ENCODE measurements at regions not wholly inside any gene's neighbourhood (a gene's known extent, or its start where the extent isn't known, plus 50 kb on each side); places are given as distances from the start of the nearest gene placed in this dataset.

GRCh38 chr10:120313715-120314114, 143.3 kb upstream of the PLPP4 start:
- Histone ChIP-seq H3K79me2 (ENCODE audit: low read length) (no peaks in the 10 kb centered on the region), H3F3A (ENCODE audit: insufficient read depth, low read length) (no peaks in the 10 kb centered on the region), H3K4me3 (ENCODE audit: low read length) (no peak overlapping the region), H3K9ac (ENCODE audit: low read length) (no peak overlapping the region), H2AFZ (ENCODE audit: low read length) (no peak overlapping the region), H3K4me2 (ENCODE audit: low read depth, low read length) (no peak overlapping the region), H3K9me2 (replicated peaks; ENCODE audit: insufficient read depth, low read length) (no peaks in the 10 kb centered on the region), H3K4me1 (ENCODE audit: low read length) (no peaks in the 10 kb centered on the region), H4K20me1 (ENCODE audit: insufficient read depth, low read length) (no peaks in the 10 kb centered on the region), H3K9me3 (replicated peaks; ENCODE audit: insufficient read depth, low read length) (no peaks in the 10 kb centered on the region), H3K36me3 (replicated peaks; ENCODE audit: insufficient read depth, low read length) (no peaks in the 10 kb centered on the region), H3K27me3 (replicated peaks; ENCODE audit: insufficient read depth, low read length) (no peaks in the 10 kb centered on the region), H3K27ac (ENCODE audit: low read length) (no peak overlapping the region)
- no peak for DNase-seq
- TF ChIP-seq CTCF (IDR thresholded peaks at IDR 0.05; ENCODE audit: low read length) = no peak
- TF ChIP-seq EZH2phosphoT487 (IDR thresholded peaks at IDR 0.05; ENCODE audit: low read length) = no peak
- TF ChIP-seq EZH2 (optimal IDR thresholded peaks at IDR 0.05; ENCODE audit: low read depth, low read length) = no peak

GRCh38 chr10:120314442-120314841, 142.6 kb upstream of the PLPP4 start:
- H3K4me2 ChIP-seq (ENCODE audit: low read depth, low read length) = no peak overlapping the region
- DNase-seq = no peak

GRCh38 chr10:120318862-120319261, 138.2 kb upstream of the PLPP4 start:
- H3K27me3 ChIP-seq (replicated peaks; ENCODE audit: insufficient read depth, low read length) = no peaks in the 10 kb centered on the region
- no peak for TF ChIP-seq CTCF (IDR thresholded peaks at IDR 0.05; ENCODE audit: low read length)
- no peak for TF ChIP-seq EZH2 (optimal IDR thresholded peaks at IDR 0.05; ENCODE audit: low read depth, low read length)
- no peak for TF ChIP-seq EZH2phosphoT487 (IDR thresholded peaks at IDR 0.05; ENCODE audit: low read length)
- no peaks in the 10 kb centered on the region for H3K9me2 ChIP-seq (replicated peaks; ENCODE audit: insufficient read depth, low read length)
- H4K20me1 ChIP-seq (ENCODE audit: insufficient read depth, low read length) = no peaks in the 10 kb centered on the region
- no peaks in the 10 kb centered on the region for H3K36me3 ChIP-seq (replicated peaks; ENCODE audit: insufficient read depth, low read length)
- H3K4me1 ChIP-seq (ENCODE audit: low read length) = no peaks in the 10 kb centered on the region
- no peak for DNase-seq
- H2AFZ ChIP-seq (ENCODE audit: low read length) = no peak overlapping the region
- H3K9me3 ChIP-seq (replicated peaks; ENCODE audit: insufficient read depth, low read length) = no peaks in the 10 kb centered on the region
- no peaks in the 10 kb centered on the region for H3K79me2 ChIP-seq (ENCODE audit: low read length)
- no peak overlapping the region for H3K9ac ChIP-seq (ENCODE audit: low read length)
- H3K4me3 ChIP-seq (ENCODE audit: low read length) = no peak overlapping the region
- H3K27ac ChIP-seq (ENCODE audit: low read length) = no peak overlapping the region
- no peak overlapping the region for H3K4me2 ChIP-seq (ENCODE audit: low read depth, low read length)
- H3F3A ChIP-seq (ENCODE audit: insufficient read depth, low read length) = no peaks in the 10 kb centered on the region

More at GRCh38 chr10:120314442-120314841, 142.6 kb upstream of the PLPP4 start:
- H3K9me3 ChIP-seq (replicated peaks; ENCODE audit: insufficient read depth, low read length) = no peaks in the 10 kb centered on the region
- no peak overlapping the region for H3K27ac ChIP-seq (ENCODE audit: low read length)
- H3K79me2 ChIP-seq (ENCODE audit: low read length) = no peaks in the 10 kb centered on the region
- no peaks in the 10 kb centered on the region for H3K36me3 ChIP-seq (replicated peaks; ENCODE audit: insufficient read depth, low read length)
- H3K9ac ChIP-seq (ENCODE audit: low read length) = no peak overlapping the region
- no peaks in the 10 kb centered on the region for H3F3A ChIP-seq (ENCODE audit: insufficient read depth, low read length)
- H4K20me1 ChIP-seq (ENCODE audit: insufficient read depth, low read length) = no peaks in the 10 kb centered on the region
- no peak for TF ChIP-seq CTCF (IDR thresholded peaks at IDR 0.05; ENCODE audit: low read length)
- TF ChIP-seq EZH2 (optimal IDR thresholded peaks at IDR 0.05; ENCODE audit: low read depth, low read length) = no peak
- TF ChIP-seq EZH2phosphoT487 (IDR thresholded peaks at IDR 0.05; ENCODE audit: low read length) = no peak
- H2AFZ ChIP-seq (ENCODE audit: low read length) = no peak overlapping the region
- H3K4me1 ChIP-seq (ENCODE audit: low read length) = no peaks in the 10 kb centered on the region
- no peaks in the 10 kb centered on the region for H3K27me3 ChIP-seq (replicated peaks; ENCODE audit: insufficient read depth, low read length)
- no peak overlapping the region for H3K4me3 ChIP-seq (ENCODE audit: low read length)
- H3K9me2 ChIP-seq (replicated peaks; ENCODE audit: insufficient read depth, low read length) = no peaks in the 10 kb centered on the region
